Loucy (cell line): ENCODE measurements at regions not wholly inside any gene's neighbourhood (a gene's known extent, or its start where the extent isn't known, plus 50 kb on each side); places are given as distances from the start of the nearest gene placed in this dataset.

Experiments
- H2AFZ ChIP-seq: fragments of 200-600 bp; sonication (generic); 2 replicates; pipeline ENCODE4 v1.6.0; 2016; ENCODE audit warnings: antibody characterized with exemption, mild to moderate bottlenecking, low read length, moderate library complexity
- H3F3A ChIP-seq: fragments of 200-600 bp; 2 replicates; pipeline ENCODE4 v1.6.0; 2016; ENCODE audit warnings: antibody characterized with exemption, low read depth, mild to moderate bottlenecking
- H3K27me3 ChIP-seq: fragments of 200-600 bp; sonication (generic); 2 replicates; pipeline ENCODE4 v1.6.1; 2014; ENCODE audit warnings: low read length, mild to moderate bottlenecking; ENCODE audit not compliant: insufficient read depth, poor library complexity, severe bottlenecking
- H3K36me3 ChIP-seq: fragments of 200-600 bp; sonication (generic); 2 replicates; pipeline ENCODE4 v1.6.1; 2016; ENCODE audit warnings: low read length; ENCODE audit not compliant: insufficient read depth
- H3K4me1 ChIP-seq: fragments of 200-600 bp; sonication (generic); 2 replicates; pipeline ENCODE4 v1.5.1; 2014; ENCODE audit warnings: low read length, mild to moderate bottlenecking; ENCODE audit not compliant: insufficient read depth, poor library complexity, severe bottlenecking
- H3K4me2 ChIP-seq: fragments of 200-600 bp; sonication (generic); 2 replicates; pipeline ENCODE4 v1.6.0; 2014; ENCODE audit warnings: antibody characterized with exemption, low read length, low read depth, mild to moderate bottlenecking; ENCODE audit not compliant: poor library complexity, severe bottlenecking
- H3K4me3 ChIP-seq: fragments of 200-600 bp; sonication (generic); 2 replicates; pipeline ENCODE4 v1.5.1; 2014; ENCODE audit warnings: low read length, mild to moderate bottlenecking, mixed read lengths; ENCODE audit not compliant: poor library complexity, severe bottlenecking
- H3K79me2 ChIP-seq: fragments of 200-600 bp; sonication (generic); 2 replicates; pipeline ENCODE4 v1.6.1; 2014; ENCODE audit warnings: low read length; ENCODE audit not compliant: insufficient read depth
- H3K9ac ChIP-seq: fragments of 200-600 bp; sonication (generic); 2 replicates; pipeline ENCODE4 v1.6.0; 2014; ENCODE audit warnings: mild to moderate bottlenecking, low read depth, low read length, moderate library complexity; ENCODE audit not compliant: poor library complexity, severe bottlenecking
- H3K9me2 ChIP-seq: fragments of 200-600 bp; sonication (generic); replicated peaks from 2 replicates; pipeline ENCODE4 v1.6.1; 2016; ENCODE audit warnings: low read depth, low read length, mixed read lengths
- H3K9me3 ChIP-seq: fragments of 200-600 bp; sonication (generic); 2 replicates; pipeline ENCODE4 v1.6.1; 2014; ENCODE audit warnings: mild to moderate bottlenecking, antibody characterized with exemption, low read length, low read depth; ENCODE audit not compliant: insufficient read depth
- H4K20me1 ChIP-seq: fragments of 200-600 bp; sonication (generic); 2 replicates; pipeline ENCODE4 v1.6.0; 2014; ENCODE audit warnings: antibody characterized with exemption, low read length, mild to moderate bottlenecking; ENCODE audit not compliant: insufficient read depth, poor library complexity, severe bottlenecking
- CTCF ChIP-seq: fragments of 200-600 bp; sonication (generic); conservative IDR thresholded peaks from 2 replicates; pipeline ENCODE4 v1.5.1; 2014; ENCODE audit warnings: mild to moderate bottlenecking, antibody characterized with exemption, low read length
- EZH2phosphoT487 ChIP-seq: fragments of 200-600 bp; IDR thresholded peaks from 2 replicates; pipeline ENCODE4 v1.6.1; 2018; ENCODE audit warnings: antibody characterized with exemption, mild to moderate bottlenecking, moderate library complexity, borderline replicate concordance

- Histone ChIP-seq H2AFZ (no peak overlapping the region), H3K4me3 (no peak overlapping the region), H3K9me2 (no peaks in the 10 kb centered on the region), H3K36me3 (no peaks in the 10 kb centered on the region), H3K9ac (no peak overlapping the region), H4K20me1 (no peaks in the 10 kb centered on the region), H3K4me1 (no peaks in the 10 kb centered on the region), H3K27me3 (no peaks in the 10 kb centered on the region), H3K9me3 (no peaks in the 10 kb centered on the region), H3K4me2 (no peak overlapping the region), H3K79me2 (no peaks in the 10 kb centered on the region), H3F3A (no peaks in the 10 kb centered on the region)
- no peak for TF ChIP-seq CTCF
- no peak for TF ChIP-seq EZH2phosphoT487
These were observed 171.2 kb upstream of the EGLN3 start for GRCh38 chr14:34122081-34122480.

GRCh38 chr14:34120185-34120977 lies 169.5 kb upstream of the EGLN3 start:
- H3K27me3 ChIP-seq, result no peaks in the 10 kb centered on the region
- H3F3A ChIP-seq, result no peaks in the 10 kb centered on the region
- TF ChIP-seq EZH2phosphoT487 (no peak), CTCF (no peak)
- H3K9me2 ChIP-seq, result no peaks in the 10 kb centered on the region
- H3K36me3 ChIP-seq, result no peaks in the 10 kb centered on the region
- H3K4me3 ChIP-seq, result no peak overlapping the region
- H4K20me1 ChIP-seq, result no peaks in the 10 kb centered on the region
- no peaks in the 10 kb centered on the region for H3K79me2 ChIP-seq
- no peak overlapping the region for H3K4me2 ChIP-seq
- H3K4me1 ChIP-seq, result no peaks in the 10 kb centered on the region
- no peak overlapping the region for H2AFZ ChIP-seq
- H3K9ac ChIP-seq, result no peak overlapping the region
- 0 out of 2 replicates have a peak, but pooled peaks cover 4% of the 10 kb centered on the region for H3K9me3 ChIP-seq

- Histone ChIP-seq H3K4me3 (no peak overlapping the region), H3K79me2 (no peaks in the 10 kb centered on the region), H3K9me3 (0 out of 2 replicates have a peak, but pooled peaks cover 4% of the 10 kb centered on the region), H3K4me1 (no peaks in the 10 kb centered on the region), H3K27me3 (no peaks in the 10 kb centered on the region), H3K36me3 (no peaks in the 10 kb centered on the region), H3F3A (no peaks in the 10 kb centered on the region), H4K20me1 (no peaks in the 10 kb centered on the region), H3K9me2 (no peaks in the 10 kb centered on the region), H3K9ac (no peak overlapping the region), H3K4me2 (no peak overlapping the region), H2AFZ (no peak overlapping the region)
- TF ChIP-seq CTCF (no peak), EZH2phosphoT487 (no peak)
These were observed 168.4 kb upstream of the EGLN3 start for GRCh38 chr14:34119107-34119858.
